Adrenal gland (tissue), 9 donors: ENCODE measurements at regions not wholly inside any gene's neighbourhood (a gene's known extent, or its start where the extent isn't known, plus 50 kb on each side); places are given as distances from the start of the nearest gene placed in this dataset.

Experiments used
- DNase-seq, 7 donors: peaks; one replicate each; pipeline ENCODE4 v3.0.0-alpha.2; 2019 to 2020
- H3K27ac ChIP-seq, 5 donors: fragments of 200-600 bp; sonication (generic) in 4 of 5; 1 replicate in 3 of 5; 2 replicates in 2 of 5; pipeline versions ENCODE4 v1.5.1 to v1.8.0; 2016 to 2020; ENCODE audit warnings: mild to moderate bottlenecking in 1 of 5
- H3K27me3 ChIP-seq: fragments of 200-600 bp; 2 replicates; pipeline ENCODE4 v1.8.0; 2021
- H3K36me3 ChIP-seq, 2 donors: fragments of 200-600 bp; replicated peaks in 1 of 2; 1 replicate in 1 of 2; 2 replicates in 1 of 2; pipeline versions ENCODE4 v1.5.1 to v1.8.0; 2018 to 2022
- H3K4me1 ChIP-seq, 2 donors: fragments of 200-600 bp; replicated peaks in 1 of 2; 1 replicate in 1 of 2; 2 replicates in 1 of 2; pipeline versions ENCODE4 v1.5.1 to v1.8.0; 2018 to 2021
- H3K4me3 ChIP-seq, 4 donors: fragments of 200-600 bp; sonication (generic) in 3 of 4; one replicate each; pipeline ENCODE4 v1.5.1; 2016 to 2018
- H3K9me3 ChIP-seq, 3 donors: fragments of 200-600 bp; sonication (generic) in 1 of 3; replicated peaks in 1 of 3; 1 replicate in 2 of 3; 2 replicates in 1 of 3; pipeline versions ENCODE4 v1.5.1 to v1.8.0; 2016 to 2021
- POLR2A ChIP-seq, 2 donors: fragments of 450-650 bp; IDR thresholded peaks; one replicate each; pipeline ENCODE4 v1.6.1; 2017; ENCODE audit warnings: antibody characterized with exemption in 2 of 2, mild to moderate bottlenecking in 2 of 2, moderate library complexity in 1 of 2
- WGBS, 4 donors: extraction: QIAGEN DNeasy Blood & Tissue Kit in 2 of 4; methylation state at CpG; one replicate each; pipeline versions ENCODE4 v1.1.5 to v1.1.7; 2013 to 2017; 5-methylcytosine and 5-hydroxymethylcytosine counted together
- intact Hi-C, 2 donors: fragments of 100-400 bp; cut with DNase I; formaldehyde crosslinking; loops; one replicate each; pipeline versions ENCODE4 v1.14.1 to v1.15.0; 2022 to 2023
- TF ChIP-seq, protein P1 (sequence below), 6 experiments: fragments of 450-650 bp in 4 of 6; fragments of 200-600 bp in 2 of 6; sonication (generic) in 1 of 6; IDR thresholded peaks; 1 replicate in 5 of 6; 2 replicates in 1 of 6; pipeline versions ENCODE4 v1.5.1 to v1.8.0; 2016 to 2021; ENCODE audit warnings: antibody characterized with exemption in 6 of 6, mild to moderate bottlenecking in 2 of 6, moderate library complexity in 1 of 6
- donor health status: healthy with polysubstance abuse.
- donor health status: Bipolar disorder and iron deficiency.
- donor health status: DM: yes; HTN: yes; CAD: no.
- donor health status: DM: no; HTN: no; CAD: no.
- donor health status: DM: no; HTN: no; CAD: no.

DNA sequence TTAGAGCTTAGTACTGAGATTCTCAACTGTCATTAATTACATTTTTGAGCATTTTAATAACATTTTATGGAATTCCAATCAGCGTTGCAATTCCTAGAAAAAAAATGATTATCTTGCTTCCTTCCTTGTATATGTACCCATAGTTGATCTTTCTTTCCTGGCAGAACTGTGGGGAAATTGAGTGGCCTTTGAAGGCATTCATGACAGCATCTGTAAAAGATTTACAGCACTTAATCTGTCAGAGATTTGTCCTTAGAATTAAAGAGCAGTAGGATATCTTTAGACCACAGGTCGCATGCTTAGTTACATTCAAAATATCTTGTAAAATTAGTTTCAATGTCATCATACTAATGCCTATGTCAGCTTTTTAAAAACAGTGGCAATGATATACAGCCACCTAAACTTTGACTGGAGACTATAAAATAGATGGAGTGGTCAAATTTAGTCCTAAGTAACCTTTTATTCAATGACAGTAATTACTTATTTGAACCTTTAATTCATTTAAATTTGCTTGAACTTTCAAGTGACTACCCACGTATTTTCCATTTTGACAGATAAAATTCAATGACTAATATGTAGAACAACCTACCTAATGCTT is 692.0 kb downstream of the NCAM2 start:
- no peak for DNase-seq
- no peaks in the 10 kb centered on the region for H3K36me3 ChIP-seq
- WGBS, 4 donors: 44 to 48% (median 45%) methylated on average over 3 of the region's 3 CpGs
- H3K9me3 ChIP-seq: no peaks in the 10 kb centered on the region
- H3K4me3 ChIP-seq: no peak overlapping the region
- H3K4me1 ChIP-seq: no peaks in the 10 kb centered on the region
- intact Hi-C loops: no loop called here
- H3K27ac ChIP-seq: no peak overlapping the region
- H3K27me3 ChIP-seq: no peaks in the 10 kb centered on the region
- no peak for TF ChIP-seq POLR2A (IDR thresholded peaks at IDR 0.05)
- TF ChIP-seq, protein P1, sequence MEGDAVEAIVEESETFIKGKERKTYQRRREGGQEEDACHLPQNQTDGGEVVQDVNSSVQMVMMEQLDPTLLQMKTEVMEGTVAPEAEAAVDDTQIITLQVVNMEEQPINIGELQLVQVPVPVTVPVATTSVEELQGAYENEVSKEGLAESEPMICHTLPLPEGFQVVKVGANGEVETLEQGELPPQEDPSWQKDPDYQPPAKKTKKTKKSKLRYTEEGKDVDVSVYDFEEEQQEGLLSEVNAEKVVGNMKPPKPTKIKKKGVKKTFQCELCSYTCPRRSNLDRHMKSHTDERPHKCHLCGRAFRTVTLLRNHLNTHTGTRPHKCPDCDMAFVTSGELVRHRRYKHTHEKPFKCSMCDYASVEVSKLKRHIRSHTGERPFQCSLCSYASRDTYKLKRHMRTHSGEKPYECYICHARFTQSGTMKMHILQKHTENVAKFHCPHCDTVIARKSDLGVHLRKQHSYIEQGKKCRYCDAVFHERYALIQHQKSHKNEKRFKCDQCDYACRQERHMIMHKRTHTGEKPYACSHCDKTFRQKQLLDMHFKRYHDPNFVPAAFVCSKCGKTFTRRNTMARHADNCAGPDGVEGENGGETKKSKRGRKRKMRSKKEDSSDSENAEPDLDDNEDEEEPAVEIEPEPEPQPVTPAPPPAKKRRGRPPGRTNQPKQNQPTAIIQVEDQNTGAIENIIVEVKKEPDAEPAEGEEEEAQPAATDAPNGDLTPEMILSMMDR (IDR thresholded peaks at IDR 0.05): no peak

DNA sequence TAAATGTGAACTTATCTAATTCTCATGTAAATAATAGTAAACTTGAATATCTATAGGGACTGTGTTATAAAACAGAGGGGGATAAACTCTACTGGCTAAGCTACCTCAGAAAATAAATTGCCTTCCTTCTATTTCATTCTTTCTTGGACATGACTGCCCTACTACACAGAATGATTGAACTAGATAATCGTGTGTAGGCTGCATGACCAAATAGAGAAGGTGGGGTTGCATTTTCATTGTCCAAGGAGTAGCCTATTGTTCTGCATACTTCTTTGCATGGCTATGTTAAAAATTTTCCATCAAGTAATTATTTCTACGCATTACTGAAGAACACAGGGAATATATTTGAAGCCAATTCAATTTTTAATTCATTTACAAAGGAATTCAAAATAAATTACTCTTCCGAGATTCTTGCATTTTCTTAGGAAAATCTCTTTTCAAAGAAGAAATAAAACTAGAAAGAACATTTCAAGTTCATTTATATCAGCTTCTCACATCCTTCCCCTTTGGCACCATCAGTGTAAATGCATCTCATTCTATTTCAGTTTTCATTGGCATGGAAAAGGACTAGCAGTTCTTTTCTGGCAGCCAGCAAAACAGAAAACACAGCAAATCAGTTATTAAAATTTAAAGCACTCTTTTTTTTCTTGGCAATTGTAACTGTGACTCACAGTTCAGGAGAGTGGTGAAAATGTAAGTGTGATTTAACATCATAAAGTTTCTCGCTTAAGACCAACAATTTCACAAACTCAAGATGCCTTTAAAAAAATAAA is 714.7 kb downstream of the NCAM2 start:
- Histone ChIP-seq H3K36me3 (no peaks in the 10 kb centered on the region), H3K27me3 (no peaks in the 10 kb centered on the region), H3K27ac (no peak overlapping the region), H3K9me3 (no peaks in the 10 kb centered on the region), H3K4me1 (no peaks in the 10 kb centered on the region), H3K4me3 (no peak overlapping the region)
- no peak for DNase-seq
- TF ChIP-seq, protein P1 (IDR thresholded peaks at IDR 0.05): no peak
- TF ChIP-seq POLR2A (IDR thresholded peaks at IDR 0.05): no peak
- WGBS, 4 donors: 48 to 57% (median 53%) methylated on average over 4 of the region's 4 CpGs
- intact Hi-C loops: no loop called here

DNA sequence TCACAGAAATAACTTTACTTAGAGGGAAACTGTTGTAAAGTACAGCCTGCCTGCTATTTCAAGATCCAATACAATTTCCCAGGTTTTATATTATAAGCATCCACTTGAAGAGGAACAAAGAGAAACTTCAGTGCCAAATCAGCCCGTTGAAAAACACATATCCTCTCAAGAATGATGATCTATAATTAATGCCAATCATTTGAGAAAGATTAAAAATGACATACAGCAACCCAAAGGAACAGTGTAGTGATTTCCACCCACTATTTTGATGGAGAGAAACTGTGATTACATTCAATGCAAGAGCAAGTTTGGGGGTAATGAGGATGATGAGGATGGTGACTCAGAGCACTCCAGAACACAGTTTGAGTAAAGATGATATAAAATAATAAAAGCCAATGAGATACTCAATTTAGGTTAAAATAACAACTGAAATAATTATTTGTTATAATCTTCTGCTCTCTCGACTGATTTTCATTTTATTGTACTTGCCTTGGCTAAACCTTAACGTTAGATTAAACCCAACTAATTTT is 715.5 kb downstream of the NCAM2 start:
- no peak overlapping the region for H3K4me3 ChIP-seq
- H3K27me3 ChIP-seq: no peaks in the 10 kb centered on the region
- WGBS, 4 donors: 58 to 72% (median 67%) methylated on average over 3 of the region's 3 CpGs
- TF ChIP-seq, protein P1 (IDR thresholded peaks at IDR 0.05): no peak
- no peak for TF ChIP-seq POLR2A (IDR thresholded peaks at IDR 0.05)
- H3K27ac ChIP-seq: no peak overlapping the region
- no peaks in the 10 kb centered on the region for H3K9me3 ChIP-seq
- H3K4me1 ChIP-seq: no peaks in the 10 kb centered on the region
- intact Hi-C loops: no loop called here
- no peak for DNase-seq
- H3K36me3 ChIP-seq: no peaks in the 10 kb centered on the region

DNA sequence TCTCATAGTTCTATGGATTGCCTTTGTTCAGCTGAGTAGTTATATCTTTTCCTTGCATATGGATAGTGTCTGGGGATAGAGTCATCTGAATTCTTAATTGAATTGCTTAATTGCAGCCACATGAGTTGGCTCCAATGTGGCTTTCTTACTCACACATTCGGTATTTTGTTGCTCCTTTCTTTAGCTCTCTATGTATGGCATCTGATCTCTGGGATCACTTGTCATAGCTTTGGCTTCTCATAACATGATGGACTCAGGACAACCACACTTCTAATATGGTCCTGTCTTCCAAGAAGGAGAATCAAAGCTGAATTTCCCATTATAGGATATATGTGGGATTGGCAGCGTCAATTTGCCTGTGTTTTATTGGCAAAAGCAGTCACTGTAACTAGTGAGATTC is 716.2 kb downstream of the NCAM2 start:
- no peak for TF ChIP-seq POLR2A (IDR thresholded peaks at IDR 0.05)
- TF ChIP-seq, protein P1 (IDR thresholded peaks at IDR 0.05): no peak
- H3K9me3 ChIP-seq: no peaks in the 10 kb centered on the region
- intact Hi-C loops: no loop called here
- H3K36me3 ChIP-seq: no peaks in the 10 kb centered on the region
- no peaks in the 10 kb centered on the region for H3K4me1 ChIP-seq
- no peak for DNase-seq
- WGBS, 4 donors: 85 to 93% (median 87%) methylated on average over 2 of the region's 2 CpGs
- no peak overlapping the region for H3K27ac ChIP-seq
- H3K27me3 ChIP-seq: no peaks in the 10 kb centered on the region
- H3K4me3 ChIP-seq: no peak overlapping the region
